ENCODE measurements at regions not wholly inside any gene's neighbourhood (a gene's known extent, or its start where the extent isn't known, plus 50 kb on each side); places are given as distances from the start of the nearest gene placed in this dataset.

- TF ChIP-seq MAX (IDR thresholded peaks at IDR 0.05; ENCODE audit: insufficient read depth, insufficient read length) (no peak), EZH2 (IDR thresholded peaks at IDR 0.05; ENCODE audit: borderline replicate concordance, low read depth, low read length, severe bottlenecking) (no peak), POLR2AphosphoS5 (IDR thresholded peaks at IDR 0.05; ENCODE audit: insufficient read depth, low read depth, low read length) (no peak), POLR2A (IDR thresholded peaks at IDR 0.05; ENCODE audit: low read depth, low read length) (no peak), CTCF (IDR thresholded peaks at IDR 0.05; ENCODE audit: extremely low read depth in 1 of 2, insufficient read depth in 1 of 2, low read depth in 1 of 2, low read length in 2 of 2) (no peak)
These were observed 97.6 kb upstream of the DGKB start for GRCh38 chr7:15000157-15000556.
